Fibroblast of villous mesenchyme (primary cell): ENCODE measurements at regions not wholly inside any gene's neighbourhood (a gene's known extent, or its start where the extent isn't known, plus 50 kb on each side); places are given as distances from the start of the nearest gene placed in this dataset.

Experiments used
- DNase-seq: peaks from one replicate; pipeline ENCODE4 v3.0.0-alpha.2; 2010; ENCODE audit warnings: low read depth
- H3K4me3 ChIP-seq: 2 replicates; pipeline ENCODE4 v1.5.1; 2011; ENCODE audit warnings: low read depth, mild to moderate bottlenecking, low read length
- TF ChIP-seq, protein P1 (sequence below): IDR thresholded peaks from 2 replicates; pipeline ENCODE4 v1.5.1; 2012; ENCODE audit warnings: low read depth, mild to moderate bottlenecking, low read length; ENCODE audit not compliant: insufficient read depth

DNA sequence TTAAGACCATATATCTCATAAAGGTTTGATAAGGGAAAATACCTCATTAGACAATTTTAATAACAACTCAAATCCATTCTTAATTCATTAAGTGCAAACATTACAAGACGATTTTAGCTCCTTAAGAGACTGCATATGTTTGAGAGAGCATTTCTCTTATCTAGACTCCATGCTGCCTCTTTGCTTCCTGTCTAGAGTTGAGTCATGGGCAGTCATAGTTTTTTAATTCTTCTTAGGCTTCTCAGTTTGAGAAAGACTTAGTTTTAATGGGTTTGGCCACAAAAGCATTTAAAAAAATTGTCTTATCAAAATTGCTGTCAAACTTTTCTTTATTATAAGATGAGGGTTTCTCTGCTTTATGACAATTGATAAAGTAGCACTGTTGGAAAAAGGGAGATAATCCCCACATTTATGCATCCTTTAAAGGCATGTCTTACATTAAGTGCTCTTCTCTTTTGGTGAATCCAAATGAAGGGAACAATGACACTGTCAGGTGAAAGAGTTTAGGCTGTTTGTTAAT lies 713.4 kb downstream of the PCDH18 start:
- H3K4me3 ChIP-seq = no peak overlapping the region
- DNase-seq = no peak

DNA sequence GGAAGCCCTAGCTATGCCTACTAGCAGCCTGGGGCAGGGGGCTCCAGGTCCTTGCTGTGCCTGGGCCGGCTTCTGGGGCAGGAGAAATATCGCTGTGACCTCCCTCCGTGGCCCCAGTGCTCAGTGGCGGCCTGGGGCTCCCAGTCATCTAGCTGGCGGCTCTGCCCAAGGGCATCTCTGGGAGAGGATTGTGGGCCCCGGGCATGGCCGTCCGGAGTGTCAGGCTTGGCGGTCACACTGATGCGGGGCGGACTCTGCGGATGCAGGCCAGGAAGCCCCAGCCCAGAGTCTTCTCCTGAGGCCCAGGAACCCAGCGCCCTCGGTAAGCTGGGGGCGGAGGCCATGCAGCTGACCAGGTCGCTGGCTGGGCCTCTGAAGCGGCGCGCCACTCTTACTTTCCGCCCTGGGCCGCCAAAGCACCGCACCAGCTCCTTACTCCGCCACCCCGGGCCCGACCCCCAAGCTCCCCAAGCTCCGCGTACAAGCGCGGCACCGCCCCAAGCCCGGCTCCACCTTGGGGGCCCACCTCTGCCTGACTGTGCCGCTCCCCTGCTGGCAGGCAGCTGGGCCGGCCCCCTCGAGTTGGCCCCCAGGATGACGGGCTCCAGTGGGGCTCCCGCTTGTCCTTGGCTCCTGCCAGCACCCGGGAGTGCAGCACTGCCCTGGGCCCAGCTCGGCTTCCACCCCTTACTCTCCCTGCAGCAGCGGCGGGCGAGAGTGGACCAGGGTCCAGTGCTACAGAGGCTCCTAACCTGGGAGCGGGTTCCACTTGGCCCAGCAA lies 720.0 kb downstream of the PCDH18 start:
- no peak for DNase-seq
- H3K4me3 ChIP-seq = no peak overlapping the region
- TF ChIP-seq, protein P1, sequence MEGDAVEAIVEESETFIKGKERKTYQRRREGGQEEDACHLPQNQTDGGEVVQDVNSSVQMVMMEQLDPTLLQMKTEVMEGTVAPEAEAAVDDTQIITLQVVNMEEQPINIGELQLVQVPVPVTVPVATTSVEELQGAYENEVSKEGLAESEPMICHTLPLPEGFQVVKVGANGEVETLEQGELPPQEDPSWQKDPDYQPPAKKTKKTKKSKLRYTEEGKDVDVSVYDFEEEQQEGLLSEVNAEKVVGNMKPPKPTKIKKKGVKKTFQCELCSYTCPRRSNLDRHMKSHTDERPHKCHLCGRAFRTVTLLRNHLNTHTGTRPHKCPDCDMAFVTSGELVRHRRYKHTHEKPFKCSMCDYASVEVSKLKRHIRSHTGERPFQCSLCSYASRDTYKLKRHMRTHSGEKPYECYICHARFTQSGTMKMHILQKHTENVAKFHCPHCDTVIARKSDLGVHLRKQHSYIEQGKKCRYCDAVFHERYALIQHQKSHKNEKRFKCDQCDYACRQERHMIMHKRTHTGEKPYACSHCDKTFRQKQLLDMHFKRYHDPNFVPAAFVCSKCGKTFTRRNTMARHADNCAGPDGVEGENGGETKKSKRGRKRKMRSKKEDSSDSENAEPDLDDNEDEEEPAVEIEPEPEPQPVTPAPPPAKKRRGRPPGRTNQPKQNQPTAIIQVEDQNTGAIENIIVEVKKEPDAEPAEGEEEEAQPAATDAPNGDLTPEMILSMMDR = no peak

More for the DNA sequence above, 713.4 kb downstream of the PCDH18 start:
- TF ChIP-seq, protein P1 = no peak

DNA sequence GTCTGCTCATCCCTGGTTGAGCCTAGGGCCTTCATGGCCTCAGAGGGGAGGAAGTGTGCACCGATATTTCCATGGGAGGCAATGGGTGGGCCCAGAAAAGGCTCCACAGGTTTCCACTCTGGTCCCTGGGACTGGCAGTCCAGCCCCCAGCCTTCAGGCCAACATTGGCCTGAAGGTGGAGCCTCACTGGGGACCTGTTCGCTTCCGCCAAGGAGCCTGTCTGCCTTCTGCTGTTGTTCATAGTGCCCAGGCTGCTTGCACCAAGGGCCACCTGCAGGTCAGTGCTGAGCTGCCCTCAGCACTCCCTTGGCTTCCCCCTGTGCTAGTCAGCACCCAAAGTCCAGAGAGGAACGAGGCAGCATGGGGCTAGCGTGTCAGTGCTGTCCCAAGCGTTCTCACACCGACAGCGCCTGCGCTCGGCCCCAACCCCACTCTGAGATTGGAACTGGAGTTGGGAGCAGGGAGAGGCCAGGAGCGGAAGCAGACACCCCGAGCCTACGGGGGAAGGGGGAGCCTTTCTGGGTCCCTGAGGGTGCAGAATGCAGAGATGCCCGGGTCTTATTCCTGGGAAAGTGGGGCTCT lies 720.7 kb downstream of the PCDH18 start:
- TF ChIP-seq, protein P1 = no peak
- DNase-seq = no peak
- H3K4me3 ChIP-seq = no peak overlapping the region

DNA sequence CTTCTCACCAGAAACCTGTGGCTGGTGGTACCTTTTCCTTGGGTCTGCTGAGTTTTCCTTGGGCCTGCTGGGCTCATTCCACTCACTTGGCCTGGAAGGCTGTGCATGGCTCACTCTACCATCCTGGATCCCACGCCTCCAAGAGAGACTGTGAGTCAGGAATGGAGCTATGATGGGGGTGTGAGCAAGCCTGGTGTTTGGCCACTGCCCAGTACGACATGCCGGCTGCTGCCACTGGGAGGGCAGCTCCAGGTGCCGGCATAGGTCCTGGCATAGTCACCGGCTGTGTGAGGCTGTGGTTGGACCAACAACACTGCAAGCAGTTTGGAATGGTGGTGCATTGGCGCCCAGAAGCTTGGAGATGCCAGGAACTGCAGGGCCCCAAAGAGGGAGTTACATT lies 721.7 kb downstream of the PCDH18 start:
- H3K4me3 ChIP-seq = no peak overlapping the region
- TF ChIP-seq, protein P1 = no peak
- DNase-seq = no peak

DNA sequence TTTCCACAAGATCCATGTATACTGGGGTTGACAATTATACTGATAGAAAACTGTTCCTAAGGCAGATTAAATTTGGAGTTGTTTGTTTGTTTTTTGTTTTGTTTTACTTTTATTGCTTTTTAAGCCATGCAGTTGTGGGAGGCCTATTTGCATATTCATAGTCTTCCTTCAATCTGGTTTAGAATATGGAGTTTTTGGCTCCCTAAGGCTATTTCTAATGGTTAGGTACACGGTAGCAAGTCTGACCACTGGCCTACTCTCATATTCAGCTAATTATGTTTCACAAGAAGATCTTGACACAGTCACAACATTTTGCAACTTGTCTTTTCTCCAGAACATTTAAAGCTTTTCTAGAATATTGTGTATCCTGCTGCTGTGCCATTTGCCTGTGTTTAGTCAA lies 725.5 kb downstream of the PCDH18 start:
- H3K4me3 ChIP-seq = no peak overlapping the region
- TF ChIP-seq, protein P1 = no peak
- DNase-seq = no peak

DNA sequence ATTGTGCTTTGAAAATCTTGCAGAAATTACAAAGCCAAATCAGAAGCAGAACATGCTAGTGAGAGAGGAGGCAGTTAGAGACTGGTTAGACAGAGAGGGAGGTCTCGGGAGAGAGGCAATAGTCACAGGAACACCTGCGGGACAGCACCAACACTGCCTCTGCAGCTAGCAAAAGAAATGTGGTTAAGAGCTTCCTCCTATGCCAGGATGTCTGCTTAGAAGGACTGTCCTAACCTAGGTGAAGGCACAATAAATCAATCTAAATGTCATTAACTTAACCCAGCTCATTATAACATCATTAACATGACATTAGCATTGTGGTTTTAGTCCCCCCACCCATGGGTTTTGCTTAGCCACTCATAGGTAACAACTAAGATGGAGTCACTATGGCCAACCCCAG lies 726.7 kb downstream of the PCDH18 start:
- H3K4me3 ChIP-seq = no peak overlapping the region
- TF ChIP-seq, protein P1 = no peak
- DNase-seq = no peak
